DND-41 (cell line): ENCODE measurements at regions not wholly inside any gene's neighbourhood (a gene's known extent, or its start where the extent isn't known, plus 50 kb on each side); places are given as distances from the start of the nearest gene placed in this dataset.

ENCODE experiments used
- EZH2 ChIP-seq: IDR thresholded peaks from 3 replicates; pipeline ENCODE4 v1.6.1; 2012; ENCODE audit warnings: borderline replicate concordance, low read depth, mild to moderate bottlenecking, moderate library complexity, low read length, inconsistent platforms; ENCODE audit not compliant: severe bottlenecking
- TF ChIP-seq, protein P1 (sequence below): IDR thresholded peaks from 2 replicates; pipeline ENCODE4 v1.5.1; 2012; ENCODE audit warnings: borderline replicate concordance, low read length, moderate library complexity, mild to moderate bottlenecking; ENCODE audit not compliant: poor library complexity, severe bottlenecking; ENCODE audit errors: extremely low read depth

DNA sequence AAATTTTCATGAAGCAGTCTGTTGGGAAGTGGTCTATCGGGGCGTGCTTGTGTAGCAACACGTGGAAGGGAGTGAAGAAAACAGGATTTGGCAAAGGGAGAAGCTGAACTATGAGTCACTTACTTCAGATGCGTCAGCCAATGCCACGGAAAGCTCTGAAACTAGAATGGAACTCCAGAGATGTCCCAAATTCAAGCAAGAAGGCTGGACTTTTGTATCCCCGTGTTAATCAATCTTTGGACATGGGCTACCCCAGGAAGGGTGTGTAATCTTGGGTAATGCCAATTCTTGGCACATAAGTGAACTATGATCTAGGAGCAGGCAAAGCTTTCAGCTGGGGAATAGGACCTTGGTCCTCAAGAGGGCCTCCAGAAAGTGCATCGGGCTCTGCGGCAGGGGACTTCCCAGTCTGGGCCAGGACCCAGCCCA lies 102.6 kb downstream of the ADSS2 start:
- TF ChIP-seq, protein P1, sequence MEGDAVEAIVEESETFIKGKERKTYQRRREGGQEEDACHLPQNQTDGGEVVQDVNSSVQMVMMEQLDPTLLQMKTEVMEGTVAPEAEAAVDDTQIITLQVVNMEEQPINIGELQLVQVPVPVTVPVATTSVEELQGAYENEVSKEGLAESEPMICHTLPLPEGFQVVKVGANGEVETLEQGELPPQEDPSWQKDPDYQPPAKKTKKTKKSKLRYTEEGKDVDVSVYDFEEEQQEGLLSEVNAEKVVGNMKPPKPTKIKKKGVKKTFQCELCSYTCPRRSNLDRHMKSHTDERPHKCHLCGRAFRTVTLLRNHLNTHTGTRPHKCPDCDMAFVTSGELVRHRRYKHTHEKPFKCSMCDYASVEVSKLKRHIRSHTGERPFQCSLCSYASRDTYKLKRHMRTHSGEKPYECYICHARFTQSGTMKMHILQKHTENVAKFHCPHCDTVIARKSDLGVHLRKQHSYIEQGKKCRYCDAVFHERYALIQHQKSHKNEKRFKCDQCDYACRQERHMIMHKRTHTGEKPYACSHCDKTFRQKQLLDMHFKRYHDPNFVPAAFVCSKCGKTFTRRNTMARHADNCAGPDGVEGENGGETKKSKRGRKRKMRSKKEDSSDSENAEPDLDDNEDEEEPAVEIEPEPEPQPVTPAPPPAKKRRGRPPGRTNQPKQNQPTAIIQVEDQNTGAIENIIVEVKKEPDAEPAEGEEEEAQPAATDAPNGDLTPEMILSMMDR, result no peak
- TF ChIP-seq EZH2, result no peak
